GM21528 (cell line): ENCODE measurements at regions not wholly inside any gene's neighbourhood (a gene's known extent, or its start where the extent isn't known, plus 50 kb on each side); places are given as distances from the start of the nearest gene placed in this dataset.
"Not testable (repeated sequence)": the region's sequence is repeated elsewhere in the genome, so short reads cannot be mapped to it uniquely, and the experiment has no call there.

ENCODE experiments used
- ATAC-seq: cut with Tn5 transposase; IDR thresholded peaks from one replicate; pipeline ENCODE4 v1.9.1; 2021; ENCODE audit warnings: mild to moderate bottlenecking, moderate library complexity; ENCODE audit not compliant: unreplicated experiment, low FRiP score

DNA sequence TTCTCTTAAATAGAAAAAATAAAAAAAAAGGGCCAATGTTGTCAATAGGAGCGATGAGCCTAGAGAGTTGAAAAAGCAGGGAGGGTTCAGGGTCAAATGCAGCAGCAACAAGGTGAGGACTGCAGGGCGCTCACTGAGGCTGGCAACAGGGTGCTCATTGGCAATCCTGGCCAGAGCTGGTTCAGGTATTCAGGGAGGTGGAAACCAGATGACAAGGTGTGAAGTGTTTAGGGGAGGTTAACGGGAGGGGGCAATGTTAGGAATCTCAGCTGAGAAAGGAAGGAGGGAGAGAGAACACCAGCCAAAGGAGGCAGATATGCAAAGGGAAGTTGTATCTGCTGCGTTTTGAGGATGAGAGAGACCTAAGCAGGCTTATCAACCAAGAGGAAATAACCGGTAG is 129.8 kb upstream of the DAB1 start:
- no peak for ATAC-seq

DNA sequence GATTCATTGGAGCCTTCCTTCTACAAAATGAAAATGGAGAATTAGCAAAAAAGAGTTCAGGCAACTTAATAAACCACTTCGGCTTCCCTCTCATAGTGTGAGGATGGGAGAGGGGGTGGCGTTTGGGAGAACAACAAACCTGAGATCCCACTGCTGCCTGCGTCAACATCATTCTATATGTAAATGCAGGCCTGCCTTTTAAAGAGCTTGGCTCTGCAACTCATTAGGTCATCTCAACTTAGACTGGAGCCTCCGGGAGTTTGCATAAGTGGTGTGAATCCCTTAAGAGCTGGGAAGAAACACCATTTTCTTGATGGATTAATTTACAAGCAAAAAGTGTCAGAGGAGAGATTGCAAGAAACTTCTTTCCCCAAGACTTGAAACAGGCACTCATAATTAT is 127.6 kb upstream of the DAB1 start:
- no peak for ATAC-seq

DNA sequence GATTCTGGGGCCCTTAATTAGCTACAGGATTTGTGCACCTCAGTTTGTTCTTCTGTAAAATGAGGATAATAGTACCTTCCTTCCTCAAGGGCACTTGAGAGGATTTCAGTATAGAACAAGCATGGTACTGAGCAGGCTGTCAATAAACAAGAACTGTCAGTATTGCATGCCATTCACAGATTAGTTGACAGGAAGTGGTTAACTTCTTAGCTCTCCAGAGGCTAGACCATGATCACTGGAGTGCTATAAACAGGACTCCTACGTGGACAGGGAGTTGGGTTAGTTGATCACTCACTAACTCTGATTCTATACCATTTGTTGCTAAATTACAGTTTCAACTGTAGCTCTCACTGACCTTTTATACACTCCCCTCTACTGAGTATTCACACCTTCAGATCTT is 126.2 kb upstream of the DAB1 start:
- ATAC-seq, result peak; percentile 52

DNA sequence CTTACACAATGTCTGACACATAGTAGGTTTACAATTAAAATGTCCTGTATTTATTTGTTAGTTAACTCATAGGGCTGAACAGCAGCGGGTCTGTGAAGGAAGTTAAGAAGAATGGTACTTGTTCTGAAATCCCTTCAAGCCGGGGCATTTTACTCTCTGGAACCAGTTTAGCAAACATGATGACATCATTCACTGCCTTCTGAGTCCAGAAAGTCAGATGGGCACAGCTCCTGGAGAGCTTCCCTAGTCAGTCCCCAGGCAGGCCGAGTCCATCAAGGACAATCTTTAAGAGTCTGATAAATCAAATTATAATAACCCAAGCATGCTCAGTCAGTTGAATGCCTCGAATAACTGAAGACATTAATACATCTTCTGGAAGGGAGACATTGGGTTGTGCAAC is 125.4 kb upstream of the DAB1 start:
- no peak for ATAC-seq

DNA sequence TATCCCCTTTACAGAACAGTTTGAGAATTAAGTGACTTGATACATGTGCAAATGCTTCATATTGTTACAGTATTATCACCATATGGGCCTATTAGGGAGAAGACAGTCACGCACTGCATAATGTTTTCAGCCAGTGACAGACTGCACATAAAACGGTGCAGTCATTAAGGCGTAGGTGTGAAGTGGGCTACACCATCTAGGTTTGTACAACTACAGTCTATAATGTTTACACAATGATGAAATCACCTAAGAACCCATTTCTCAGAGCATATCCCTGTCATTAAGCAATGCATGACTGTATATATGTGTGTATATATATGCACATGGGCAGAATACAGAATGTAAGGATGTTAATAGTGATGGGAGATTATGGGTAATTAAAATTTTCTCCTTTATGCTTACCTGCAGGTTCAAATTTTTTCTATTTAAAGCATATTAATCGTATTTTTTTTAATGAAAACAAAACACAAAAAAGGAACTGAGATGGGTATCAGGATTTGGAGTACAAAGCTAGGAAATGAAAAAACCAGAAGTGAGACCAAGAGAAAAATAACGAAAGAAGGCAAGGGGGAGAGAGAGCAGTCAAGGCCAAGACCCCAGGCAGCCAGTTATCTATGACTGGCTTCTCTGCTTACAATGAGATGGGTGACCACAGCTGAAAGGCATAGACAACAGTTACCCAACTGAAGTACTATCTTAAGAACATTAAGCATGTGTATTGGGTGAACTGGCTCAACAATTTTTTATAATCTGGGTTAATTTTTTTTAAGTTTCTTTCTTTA is 122.9 kb upstream of the DAB1 start:
- no peak for ATAC-seq

DNA sequence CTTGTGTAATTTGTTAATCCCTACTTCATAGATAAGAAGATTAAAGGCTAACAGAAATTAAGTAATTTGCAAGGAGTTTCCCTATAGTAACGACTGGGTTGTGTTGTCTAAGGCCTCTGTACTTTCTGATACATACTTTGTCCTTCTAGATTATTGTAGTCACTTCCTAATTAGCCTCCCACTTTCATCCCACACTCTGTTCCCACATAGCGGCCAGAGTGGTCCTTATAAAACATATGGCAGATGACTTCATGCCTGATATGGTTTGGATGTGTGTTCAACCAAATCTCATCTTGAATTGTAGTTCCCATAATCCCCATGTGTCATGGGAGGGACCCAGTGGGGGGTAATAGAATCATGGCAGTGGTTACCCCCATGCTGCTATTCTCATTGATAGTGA is 120.5 kb upstream of the DAB1 start:
- ATAC-seq, result no peak

DNA sequence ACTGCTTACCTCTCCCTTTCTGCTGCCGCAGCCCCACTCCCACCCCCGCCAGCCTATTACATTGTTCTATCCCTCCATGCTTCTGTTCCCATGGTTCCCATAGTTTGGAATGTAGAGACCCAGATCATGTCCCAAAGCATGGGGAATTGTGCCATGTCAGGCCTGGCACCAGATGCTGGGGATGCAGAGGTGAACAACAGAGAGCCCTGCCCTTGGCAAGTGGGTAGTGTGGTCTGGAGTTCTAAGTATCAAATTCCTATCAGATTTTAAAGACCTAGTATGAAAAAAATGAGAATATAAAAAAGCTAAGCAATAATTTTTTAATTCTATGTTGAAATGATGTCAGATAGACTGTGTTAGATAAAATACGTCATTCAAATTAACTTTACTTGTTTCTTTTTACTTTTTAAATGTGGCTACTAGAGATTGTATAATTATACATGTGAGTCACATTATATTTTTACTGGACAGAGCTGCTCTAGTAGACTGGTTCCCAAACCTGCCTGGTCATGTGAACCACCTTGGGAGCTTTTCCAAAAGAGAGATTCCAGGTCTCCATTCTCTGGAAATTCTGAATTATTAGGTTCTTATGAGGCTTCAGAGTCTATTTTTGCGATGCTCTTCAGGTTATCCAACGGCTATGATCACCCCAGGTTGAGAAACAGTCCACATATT is 113.0 kb upstream of the DAB1 start:
- no peak for ATAC-seq

DNA sequence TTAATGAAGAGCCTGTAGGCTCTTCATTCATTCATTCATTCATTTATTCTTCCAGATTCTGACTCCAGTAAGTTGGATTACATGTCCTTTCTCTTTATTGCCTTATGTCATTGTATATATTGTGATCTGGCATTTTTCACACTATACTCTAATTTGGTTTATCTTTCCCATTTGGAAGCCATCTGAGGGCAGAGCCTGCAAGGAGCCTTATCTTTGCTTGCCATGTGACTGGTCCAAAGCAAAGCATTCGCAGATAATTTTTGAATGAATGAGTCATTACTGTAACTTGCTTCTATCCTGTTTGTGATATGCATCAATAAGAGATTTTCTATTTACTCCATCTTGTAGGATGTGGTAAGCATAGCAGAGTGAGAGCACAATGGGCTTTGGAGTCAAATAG is 108.4 kb upstream of the DAB1 start:
- no peak for ATAC-seq

DNA sequence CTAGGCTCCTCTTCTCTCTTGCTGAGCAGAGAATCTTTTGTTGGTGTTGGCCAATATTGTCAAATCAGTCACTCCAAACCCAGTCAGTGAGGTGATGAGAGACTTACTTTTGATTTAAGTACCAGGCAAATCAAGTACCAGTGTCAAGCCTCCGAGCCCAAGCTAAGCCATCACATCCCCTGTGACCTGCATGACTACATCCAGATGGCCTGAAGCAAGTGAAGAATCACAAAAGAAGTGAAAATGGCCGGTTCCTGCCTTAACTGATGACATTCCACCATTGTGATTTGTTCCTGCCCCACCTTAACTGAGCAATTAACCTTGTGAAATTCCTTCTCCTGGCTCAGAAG is 107.0 kb upstream of the DAB1 start:
- ATAC-seq, result not testable (repeated sequence)

DNA sequence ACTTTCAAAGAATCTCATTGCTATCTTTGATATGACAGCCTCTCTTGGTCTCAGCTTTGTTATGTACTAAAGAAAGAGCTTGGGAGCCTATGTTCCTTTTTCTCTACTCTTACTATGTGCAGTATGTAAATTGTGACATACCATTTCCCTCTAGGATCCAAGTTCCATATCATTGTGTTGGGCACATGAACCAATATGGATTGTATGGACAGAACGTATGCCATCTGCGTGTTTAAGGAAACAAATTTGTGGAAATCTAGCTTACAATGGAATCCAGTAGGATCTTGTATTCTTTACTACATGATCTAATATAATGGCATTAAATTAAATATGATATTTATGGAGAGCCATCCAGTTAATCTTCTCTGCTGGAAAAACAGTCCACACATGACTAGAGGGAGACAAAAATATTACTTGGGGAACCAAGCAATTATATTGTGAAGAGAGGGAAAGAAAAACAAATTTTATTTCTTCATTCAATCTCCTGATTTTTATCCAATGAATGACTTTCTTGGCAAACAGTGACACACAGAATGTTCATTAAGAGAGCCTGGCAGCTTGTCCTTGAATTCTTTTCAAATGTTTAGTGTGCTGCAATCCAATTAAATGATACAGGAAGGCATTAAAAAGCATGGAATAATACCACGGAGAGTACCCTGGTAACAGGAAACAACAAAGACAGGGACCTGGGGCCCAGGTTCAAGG is 106.5 kb upstream of the DAB1 start:
- no peak for ATAC-seq

DNA sequence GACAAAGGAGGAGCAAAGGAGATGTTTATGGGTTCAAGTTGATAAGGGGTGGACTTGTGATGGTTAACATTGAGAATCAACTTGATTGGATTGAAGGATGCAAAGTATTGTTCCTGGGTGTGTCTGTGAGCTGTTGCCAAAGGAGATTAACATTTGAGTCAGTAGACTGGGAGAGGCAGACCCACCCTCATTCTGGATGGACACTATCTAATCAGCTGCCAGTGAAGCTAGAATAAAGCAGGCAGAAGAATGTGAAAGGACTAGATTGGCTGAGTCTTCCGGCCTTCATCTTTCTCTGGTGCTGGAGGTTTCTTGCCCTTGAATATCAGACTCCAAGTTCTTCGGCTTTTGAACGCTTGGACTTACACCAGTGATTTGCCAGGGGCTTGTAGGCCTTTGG is 98.7 kb upstream of the DAB1 start:
- ATAC-seq, result no peak

DNA sequence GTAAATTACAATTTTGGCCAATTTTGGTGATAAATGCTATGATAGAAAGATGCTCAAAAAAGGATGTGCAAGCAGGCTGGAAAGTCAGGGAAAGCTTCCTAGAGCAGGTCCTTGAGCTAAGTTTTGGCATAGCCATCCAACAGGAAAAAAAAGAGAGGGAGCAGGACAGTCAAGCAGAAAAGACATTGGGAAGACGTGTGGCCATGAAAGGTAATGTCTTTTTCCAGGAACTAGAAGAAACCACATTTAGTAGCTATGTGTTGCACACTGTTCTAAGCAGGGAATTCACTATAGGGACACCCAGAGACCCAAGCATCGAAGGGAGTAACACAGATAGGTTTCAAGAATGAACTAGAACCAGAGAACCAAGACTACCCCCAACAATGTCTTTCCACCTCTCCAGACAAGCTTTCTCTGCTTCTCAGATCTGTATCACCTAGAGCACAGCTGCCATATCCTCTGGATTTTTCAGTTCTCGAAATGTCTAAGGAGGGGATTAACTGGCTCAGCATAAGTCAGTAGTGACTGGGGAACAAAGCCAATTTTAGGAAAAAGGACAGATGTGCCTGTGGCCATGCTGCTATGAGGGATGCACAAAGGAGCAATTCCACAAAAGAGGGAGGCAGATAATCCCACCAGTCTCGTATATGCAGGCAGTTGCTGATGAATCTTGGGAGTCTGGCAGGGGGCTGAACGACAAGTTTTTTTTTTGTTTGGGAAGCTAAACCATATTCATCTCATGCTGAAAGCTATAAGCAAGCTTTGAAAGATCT is 97.1 kb upstream of the DAB1 start:
- no peak for ATAC-seq

DNA sequence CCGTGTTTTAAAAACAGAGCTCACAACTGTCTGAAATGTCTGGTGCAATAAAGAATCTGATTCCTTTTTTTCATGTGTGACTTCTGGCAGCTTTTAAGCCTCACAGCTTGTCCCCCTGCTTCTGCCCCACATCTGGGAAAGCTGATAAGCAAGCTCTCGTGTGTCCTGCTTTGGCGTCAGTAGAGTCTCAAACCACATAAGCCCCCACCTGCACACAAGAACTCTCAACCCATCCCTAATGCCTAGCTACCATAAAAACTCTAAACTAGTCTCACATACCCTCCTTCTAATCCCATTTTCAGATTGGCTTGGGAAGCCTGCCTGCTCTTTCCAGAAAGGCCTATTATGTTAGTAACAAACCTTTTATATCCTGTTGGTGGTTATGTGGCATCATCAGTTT is 94.6 kb upstream of the DAB1 start:
- ATAC-seq, result no peak

DNA sequence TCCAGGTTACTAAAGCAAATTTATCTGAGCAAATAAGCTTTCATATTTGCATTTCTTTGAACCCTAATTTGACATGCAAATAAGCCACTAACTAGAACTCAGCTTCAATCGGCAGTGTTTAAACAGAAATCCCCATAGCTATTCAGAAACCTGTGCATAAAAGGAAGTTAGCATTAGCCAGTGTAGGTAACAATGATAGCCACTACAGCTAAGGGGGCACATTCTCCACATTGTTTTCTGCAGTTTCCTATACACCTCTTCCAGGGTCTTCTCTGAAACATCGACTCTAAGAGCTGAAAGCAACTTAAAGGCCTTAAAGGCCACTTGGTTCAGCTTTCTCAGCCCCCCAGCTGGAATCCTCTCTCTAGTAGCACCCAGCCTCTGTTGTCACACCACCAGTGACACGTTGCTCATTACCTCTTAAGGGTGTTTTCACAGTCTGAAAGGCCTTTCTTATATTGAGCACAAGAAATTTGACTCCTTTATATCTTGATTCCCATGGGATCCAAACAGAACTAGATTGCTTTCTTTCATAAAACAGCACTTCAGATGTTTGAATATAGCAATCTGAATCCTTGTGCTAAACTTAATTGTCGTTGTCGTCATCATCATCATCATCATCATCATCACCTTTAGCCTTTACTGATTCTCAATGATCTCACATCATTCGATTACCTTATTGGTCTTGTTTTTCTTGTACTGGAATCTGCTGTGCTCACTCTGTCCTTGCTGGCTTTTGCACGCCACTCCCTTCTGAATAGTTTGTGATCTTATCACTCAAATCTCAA is 93.9 kb upstream of the DAB1 start:
- ATAC-seq, result no peak

DNA sequence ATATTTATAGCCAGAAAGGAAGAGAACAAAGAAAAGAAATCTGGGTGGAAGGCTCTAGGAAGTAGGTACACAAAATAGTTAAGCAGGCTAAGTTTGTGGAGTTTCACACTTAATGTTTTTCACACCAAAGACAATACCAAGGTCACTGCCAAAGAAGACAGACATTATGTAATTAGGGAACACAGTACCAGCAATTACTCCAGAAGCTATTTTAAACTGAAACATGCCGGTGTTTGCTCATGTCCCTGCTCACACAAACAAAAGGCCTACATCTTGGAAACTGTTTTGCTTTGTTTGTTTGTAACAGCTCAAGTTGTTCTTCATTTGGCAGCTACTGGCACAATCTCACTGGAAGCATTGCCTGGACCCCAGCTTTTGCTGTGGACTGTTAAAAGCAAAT is 88.5 kb upstream of the DAB1 start:
- ATAC-seq, result no peak

DNA sequence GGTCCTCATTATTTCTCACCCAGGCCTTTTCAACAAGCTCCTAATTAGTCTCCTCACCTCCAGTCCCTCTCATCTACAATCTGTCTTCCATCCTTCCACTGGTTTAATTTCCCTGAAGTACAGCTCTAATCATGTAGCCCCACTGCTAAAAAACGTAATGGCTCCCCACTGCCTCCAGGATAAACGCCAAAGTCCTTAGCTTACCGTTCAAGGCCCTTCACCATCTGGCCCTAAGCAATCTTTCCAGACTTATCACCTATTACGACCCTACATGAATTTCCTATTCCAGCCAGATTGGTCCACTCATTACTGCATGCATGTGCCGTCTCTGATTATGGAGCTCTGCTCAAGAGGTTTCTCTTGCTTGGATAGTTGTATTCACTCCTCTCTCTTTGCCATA is 83.1 kb upstream of the DAB1 start:
- no peak for ATAC-seq

DNA sequence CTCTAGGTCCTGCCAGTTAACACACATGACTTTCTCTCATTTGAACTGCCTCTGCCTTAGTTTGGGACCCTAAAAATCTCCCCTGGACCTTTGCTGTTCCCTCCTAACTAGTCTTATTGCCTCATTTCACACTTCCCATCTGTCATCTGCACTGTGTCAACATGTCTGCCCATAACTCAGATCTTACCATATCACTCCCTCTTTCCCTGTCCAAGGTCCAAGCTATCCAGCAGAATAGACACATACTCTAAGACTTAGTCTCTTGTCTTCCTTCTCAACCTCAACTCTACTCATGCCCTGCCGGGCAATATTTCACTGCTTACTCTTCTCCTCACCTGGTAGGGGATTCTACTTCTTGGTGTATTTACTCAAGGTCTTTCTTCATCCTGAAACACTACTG is 79.5 kb upstream of the DAB1 start:
- ATAC-seq, result no peak

DNA sequence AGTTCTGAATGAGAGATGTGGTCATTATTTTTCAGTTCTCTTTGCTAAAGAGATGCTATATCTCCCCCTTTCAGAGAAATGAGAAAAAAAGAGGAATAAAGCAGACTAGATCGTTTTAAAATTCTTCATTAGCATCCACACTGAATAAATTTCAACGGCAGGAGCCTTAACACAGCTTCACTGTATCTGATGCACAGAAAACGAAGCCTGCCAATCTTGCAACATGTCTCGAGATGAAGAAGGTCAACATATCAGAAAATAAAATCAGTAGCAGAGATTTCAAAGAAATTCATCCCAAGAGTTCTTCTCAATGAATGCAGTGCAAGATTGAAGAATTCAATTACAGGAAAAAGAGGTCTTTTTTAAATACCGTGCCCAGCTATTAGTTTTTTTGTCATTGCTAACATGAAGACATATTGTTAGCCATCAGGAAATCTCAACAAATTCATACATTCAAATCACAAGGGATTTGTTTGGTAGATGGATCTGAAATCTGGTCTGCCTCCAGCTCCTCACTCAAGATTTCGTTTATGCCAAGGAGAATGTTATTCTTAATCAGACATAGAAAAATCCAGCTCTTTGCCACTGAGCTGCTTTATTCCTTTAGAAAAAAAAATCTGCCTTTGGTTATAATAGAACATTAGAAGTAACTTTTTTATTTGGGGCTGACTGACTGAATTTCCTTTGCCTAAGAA is 76.4 kb upstream of the DAB1 start:
- no peak for ATAC-seq

DNA sequence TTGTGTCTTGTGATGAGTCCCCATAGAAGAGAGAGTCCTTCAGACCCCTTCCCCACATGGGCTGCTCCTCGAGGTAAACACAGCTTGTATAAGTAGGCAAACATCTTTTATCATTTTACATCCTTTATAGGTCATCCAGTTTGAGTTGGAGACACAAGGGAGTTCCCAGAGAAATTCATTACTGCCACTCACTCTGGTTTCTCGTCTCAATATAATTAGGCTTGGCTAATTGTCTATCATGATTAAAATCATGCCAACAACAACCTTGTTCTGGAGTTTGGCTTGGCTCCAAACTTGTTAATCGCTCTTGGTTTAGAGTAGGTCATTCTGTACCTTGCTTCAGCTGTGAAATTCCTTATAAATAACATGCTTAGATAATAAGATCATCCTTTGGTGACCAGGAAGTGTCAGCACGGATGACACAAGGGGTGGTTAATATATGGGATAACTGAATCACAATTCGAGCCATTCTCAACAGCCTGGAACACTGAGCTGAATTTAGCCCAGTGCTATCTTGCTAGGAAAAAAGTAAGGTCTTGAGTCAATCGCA is 70.7 kb upstream of the DAB1 start:
- no peak for ATAC-seq
